K562 (cell line): ENCODE measurements at regions not wholly inside any gene's neighbourhood (a gene's known extent, or its start where the extent isn't known, plus 50 kb on each side); places are given as distances from the start of the nearest gene placed in this dataset.

ENCODE experiments used
- ETV1 ChIP-seq: fragments of 450-650 bp; conservative IDR thresholded peaks from 2 replicates; pipeline ENCODE4 v1.6.1; 2016; ENCODE audit warnings: missing genetic modification characterization, control low read depth, low read depth, missing compliant biosample characterization
- HDAC8 ChIP-seq: fragments of 450-650 bp; IDR thresholded peaks from 2 replicates; pipeline ENCODE4 v1.6.1; 2016; ENCODE audit warnings: mild to moderate bottlenecking, missing genetic modification characterization, moderate library complexity, missing compliant biosample characterization
- HMBOX1 ChIP-seq: sonication (generic); IDR thresholded peaks from 2 replicates; pipeline ENCODE4 v1.6.1; 2016
- HMGN3 ChIP-seq: IDR thresholded peaks from 2 replicates; pipeline ENCODE4 v1.6.1; 2011; ENCODE audit warnings: borderline replicate concordance, low read depth, mild to moderate bottlenecking, mixed read lengths, low read length; ENCODE audit not compliant: insufficient read length; ENCODE audit errors: extremely low read depth
- LARP7 ChIP-seq: fragments of 450-650 bp; IDR thresholded peaks from 2 replicates; pipeline ENCODE4 v1.6.1; 2016
- PCBP1 ChIP-seq: fragments of 200-400 bp; formaldehyde crosslinking; IDR thresholded peaks from 2 replicates; pipeline ENCODE4 v1.6.1; 2018; ENCODE audit warnings: mild to moderate bottlenecking, low read depth, low read length; ENCODE audit not compliant: poor library complexity, severe bottlenecking
- SMAD1 ChIP-seq: fragments of 150-350 bp; IDR thresholded peaks from 2 replicates; pipeline ENCODE4 v1.6.1; 2014; ENCODE audit warnings: low read length, low read depth; ENCODE audit not compliant: partially characterized antibody
- XRCC3 ChIP-seq: fragments of 450-650 bp; IDR thresholded peaks from 2 replicates; pipeline ENCODE4 v1.6.1; 2017; ENCODE audit warnings: mild to moderate bottlenecking, moderate library complexity
- ZFPM2 ChIP-seq: fragments of 250-450 bp; sonication (Bioruptor Pico); IDR thresholded peaks from 2 replicates; pipeline ENCODE4 v1.5.1; 2022; ENCODE audit warnings: mild to moderate bottlenecking
- TF ChIP-seq, protein P1 (sequence below): fragments of 450-650 bp; formaldehyde crosslinking; IDR thresholded peaks from 2 replicates; pipeline ENCODE4 v1.4.0; 2020; ENCODE audit warnings: mild to moderate bottlenecking
- TF ChIP-seq, protein P2 (sequence below): fragments of 450-650 bp; conservative IDR thresholded peaks from 2 replicates; pipeline ENCODE4 v1.6.1; 2016; ENCODE audit warnings: missing genetic modification characterization, low read depth, mild to moderate bottlenecking, missing compliant biosample characterization, moderate library complexity

DNA sequence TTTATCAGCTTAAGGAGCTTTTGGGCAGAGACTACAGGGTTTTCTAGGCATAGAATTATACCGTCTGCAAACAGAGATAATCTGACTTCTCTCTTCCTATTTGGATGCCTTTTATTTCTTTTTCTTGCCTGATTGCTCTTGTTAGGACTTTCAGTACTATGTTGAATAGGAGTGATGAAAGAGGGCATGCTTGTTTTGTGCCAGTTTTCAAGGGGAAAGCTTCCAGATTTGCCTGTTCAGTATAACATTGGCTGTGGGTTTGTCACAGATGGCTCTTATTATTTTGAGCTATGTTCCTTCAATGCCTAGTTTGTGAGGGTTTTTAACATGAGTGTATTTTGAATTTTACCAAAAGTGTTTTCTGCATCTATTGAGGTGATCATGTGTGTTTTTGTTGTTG lies 192.8 kb upstream of the PHACTR1 start (continued):
- TF ChIP-seq, protein P1, sequence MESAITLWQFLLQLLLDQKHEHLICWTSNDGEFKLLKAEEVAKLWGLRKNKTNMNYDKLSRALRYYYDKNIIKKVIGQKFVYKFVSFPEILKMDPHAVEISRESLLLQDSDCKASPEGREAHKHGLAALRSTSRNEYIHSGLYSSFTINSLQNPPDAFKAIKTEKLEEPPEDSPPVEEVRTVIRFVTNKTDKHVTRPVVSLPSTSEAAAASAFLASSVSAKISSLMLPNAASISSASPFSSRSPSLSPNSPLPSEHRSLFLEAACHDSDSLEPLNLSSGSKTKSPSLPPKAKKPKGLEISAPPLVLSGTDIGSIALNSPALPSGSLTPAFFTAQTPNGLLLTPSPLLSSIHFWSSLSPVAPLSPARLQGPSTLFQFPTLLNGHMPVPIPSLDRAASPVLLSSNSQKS = no peak
- TF ChIP-seq LARP7 (no peak), HDAC8 (tag) (no peak), ETV1 (no peak), HMBOX1 (no peak), SMAD1 (no peak), XRCC3 (no peak), HMGN3 (no peak), PCBP1 (no peak), ZFPM2 (CRISPR knock-in tag) (no peak)
- TF ChIP-seq, protein P2, sequence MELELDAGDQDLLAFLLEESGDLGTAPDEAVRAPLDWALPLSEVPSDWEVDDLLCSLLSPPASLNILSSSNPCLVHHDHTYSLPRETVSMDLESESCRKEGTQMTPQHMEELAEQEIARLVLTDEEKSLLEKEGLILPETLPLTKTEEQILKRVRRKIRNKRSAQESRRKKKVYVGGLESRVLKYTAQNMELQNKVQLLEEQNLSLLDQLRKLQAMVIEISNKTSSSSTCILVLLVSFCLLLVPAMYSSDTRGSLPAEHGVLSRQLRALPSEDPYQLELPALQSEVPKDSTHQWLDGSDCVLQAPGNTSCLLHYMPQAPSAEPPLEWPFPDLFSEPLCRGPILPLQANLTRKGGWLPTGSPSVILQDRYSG (tag) = no peak
- TF ChIP-seq, all 486 proteins: peak for 0
